ENCODE measurements at regions not wholly inside any gene's neighbourhood (a gene's known extent, or its start where the extent isn't known, plus 50 kb on each side); places are given as distances from the start of the nearest gene placed in this dataset.

- Mint-ChIP-seq H3K4me1 (ENCODE audit: unreplicated experiment) (peaks cover 44% of the 10 kb centered on the region), H3K27ac (ENCODE audit: unreplicated experiment) (peak overlapping the region; percentile 33), H3K4me3 (ENCODE audit: unreplicated experiment) (no peak overlapping the region), H3K9me3 (ENCODE audit: unreplicated experiment) (no peaks in the 10 kb centered on the region), H3K27me3 (ENCODE audit: unreplicated experiment) (no peaks in the 10 kb centered on the region), H3K36me3 (ENCODE audit: unreplicated experiment) (peaks cover 2% of the 10 kb centered on the region)
- no peak for TF ChIP-seq CTCF (IDR thresholded peaks at IDR 0.05)
- DNase-seq (ENCODE audit: extremely low spot score, unreplicated experiment): no peak
These were observed 288.9 kb upstream of the TPM1 start for GRCh38 chr15:62753518-62754221.

- TF ChIP-seq CTCF (IDR thresholded peaks at IDR 0.05): no peak
- Mint-ChIP-seq H3K27ac (ENCODE audit: unreplicated experiment) (no peak overlapping the region), H3K9me3 (ENCODE audit: unreplicated experiment) (no peaks in the 10 kb centered on the region), H3K4me3 (ENCODE audit: unreplicated experiment) (no peak overlapping the region), H3K36me3 (ENCODE audit: unreplicated experiment) (peaks cover 2% of the 10 kb centered on the region), H3K27me3 (ENCODE audit: unreplicated experiment) (no peaks in the 10 kb centered on the region), H3K4me1 (ENCODE audit: unreplicated experiment) (peaks cover 43% of the 10 kb centered on the region)
- DNase-seq (ENCODE audit: extremely low spot score, unreplicated experiment): no peak
These were observed 286.1 kb upstream of the TPM1 start for GRCh38 chr15:62756326-62756994.

GRCh38 chr15:62756995-62757360 lies 285.6 kb upstream of the TPM1 start:
- DNase-seq (ENCODE audit: extremely low spot score, unreplicated experiment): no peak
- no peaks in the 10 kb centered on the region for H3K9me3 Mint-ChIP-seq (ENCODE audit: unreplicated experiment)
- H3K36me3 Mint-ChIP-seq (ENCODE audit: unreplicated experiment): peaks cover 2% of the 10 kb centered on the region
- H3K4me1 Mint-ChIP-seq (ENCODE audit: unreplicated experiment): peaks cover 42% of the 10 kb centered on the region
- no peak overlapping the region for H3K4me3 Mint-ChIP-seq (ENCODE audit: unreplicated experiment)
- no peaks in the 10 kb centered on the region for H3K27me3 Mint-ChIP-seq (ENCODE audit: unreplicated experiment)
- TF ChIP-seq CTCF (IDR thresholded peaks at IDR 0.05): no peak
- H3K27ac Mint-ChIP-seq (ENCODE audit: unreplicated experiment): no peak overlapping the region

- Mint-ChIP-seq H3K9me3 (ENCODE audit: unreplicated experiment) (no peaks in the 10 kb centered on the region), H3K4me1 (ENCODE audit: unreplicated experiment) (peaks cover 37% of the 10 kb centered on the region), H3K4me3 (ENCODE audit: unreplicated experiment) (no peak overlapping the region), H3K27me3 (ENCODE audit: unreplicated experiment) (no peaks in the 10 kb centered on the region), H3K36me3 (ENCODE audit: unreplicated experiment) (peaks cover 2% of the 10 kb centered on the region), H3K27ac (ENCODE audit: unreplicated experiment) (peak overlapping the region; percentile 93)
- no peak for TF ChIP-seq CTCF (IDR thresholded peaks at IDR 0.05)
- no peak for DNase-seq (ENCODE audit: extremely low spot score, unreplicated experiment)
These were observed 285.0 kb upstream of the TPM1 start for GRCh38 chr15:62757535-62757934.

DNA sequence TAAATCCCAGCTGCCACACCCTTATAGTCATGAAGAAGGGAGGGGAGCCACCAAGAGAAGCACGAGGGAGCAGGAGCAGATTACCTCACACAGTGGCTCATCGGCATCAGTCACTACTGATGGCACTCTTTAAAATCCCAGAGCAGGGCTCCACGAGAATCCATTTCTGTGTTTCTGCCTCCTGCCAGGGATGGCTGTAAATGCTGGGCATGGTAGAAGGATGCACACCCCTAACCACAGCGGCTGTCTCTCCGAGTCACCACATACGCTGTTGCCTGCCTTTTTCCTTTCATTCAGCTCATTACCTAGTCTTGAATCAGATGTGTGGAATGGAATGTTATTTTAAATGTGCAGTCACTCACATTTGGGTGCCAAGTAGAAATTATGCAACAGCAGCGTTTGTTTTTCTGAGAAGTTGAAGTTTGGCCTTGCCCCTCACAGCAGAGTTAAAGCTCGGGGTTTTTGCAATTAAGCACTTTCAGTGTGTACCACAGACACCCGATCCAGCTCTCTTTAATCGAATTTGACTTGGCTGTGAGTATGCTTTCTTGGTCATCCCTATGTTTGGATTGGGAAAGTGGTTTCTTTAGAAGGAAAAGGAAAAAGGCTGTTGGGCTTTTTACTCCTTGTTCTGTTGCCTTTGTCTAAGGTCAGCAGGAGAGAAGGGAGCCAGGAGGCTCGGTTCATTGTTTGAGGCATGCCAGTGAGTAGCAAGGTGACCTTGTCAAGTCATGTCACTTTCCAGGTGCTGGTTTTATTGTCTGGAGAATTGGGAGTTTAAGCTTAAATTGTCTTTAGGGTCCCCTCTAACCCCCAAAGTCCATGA lies 284.2 kb upstream of the TPM1 start:
- Mint-ChIP-seq H3K9me3 (ENCODE audit: unreplicated experiment) (no peaks in the 10 kb centered on the region), H3K4me3 (ENCODE audit: unreplicated experiment) (peak overlapping the region; percentile 20), H3K36me3 (ENCODE audit: unreplicated experiment) (peaks cover 2% of the 10 kb centered on the region), H3K27me3 (ENCODE audit: unreplicated experiment) (no peaks in the 10 kb centered on the region), H3K4me1 (ENCODE audit: unreplicated experiment) (peaks cover 29% of the 10 kb centered on the region), H3K27ac (ENCODE audit: unreplicated experiment) (peak overlapping the region; percentile 93)
- no peak for DNase-seq (ENCODE audit: extremely low spot score, unreplicated experiment)
- no peak for TF ChIP-seq CTCF (IDR thresholded peaks at IDR 0.05)

All from osteocyte (in vitro differentiated cells).